ENCODE measurements at regions not wholly inside any gene's neighbourhood (a gene's known extent, or its start where the extent isn't known, plus 50 kb on each side); places are given as distances from the start of the nearest gene placed in this dataset.
"Not testable (repeated sequence)": the region's sequence is repeated elsewhere in the genome, so short reads cannot be mapped to it uniquely, and the experiment has no call there.

DNA sequence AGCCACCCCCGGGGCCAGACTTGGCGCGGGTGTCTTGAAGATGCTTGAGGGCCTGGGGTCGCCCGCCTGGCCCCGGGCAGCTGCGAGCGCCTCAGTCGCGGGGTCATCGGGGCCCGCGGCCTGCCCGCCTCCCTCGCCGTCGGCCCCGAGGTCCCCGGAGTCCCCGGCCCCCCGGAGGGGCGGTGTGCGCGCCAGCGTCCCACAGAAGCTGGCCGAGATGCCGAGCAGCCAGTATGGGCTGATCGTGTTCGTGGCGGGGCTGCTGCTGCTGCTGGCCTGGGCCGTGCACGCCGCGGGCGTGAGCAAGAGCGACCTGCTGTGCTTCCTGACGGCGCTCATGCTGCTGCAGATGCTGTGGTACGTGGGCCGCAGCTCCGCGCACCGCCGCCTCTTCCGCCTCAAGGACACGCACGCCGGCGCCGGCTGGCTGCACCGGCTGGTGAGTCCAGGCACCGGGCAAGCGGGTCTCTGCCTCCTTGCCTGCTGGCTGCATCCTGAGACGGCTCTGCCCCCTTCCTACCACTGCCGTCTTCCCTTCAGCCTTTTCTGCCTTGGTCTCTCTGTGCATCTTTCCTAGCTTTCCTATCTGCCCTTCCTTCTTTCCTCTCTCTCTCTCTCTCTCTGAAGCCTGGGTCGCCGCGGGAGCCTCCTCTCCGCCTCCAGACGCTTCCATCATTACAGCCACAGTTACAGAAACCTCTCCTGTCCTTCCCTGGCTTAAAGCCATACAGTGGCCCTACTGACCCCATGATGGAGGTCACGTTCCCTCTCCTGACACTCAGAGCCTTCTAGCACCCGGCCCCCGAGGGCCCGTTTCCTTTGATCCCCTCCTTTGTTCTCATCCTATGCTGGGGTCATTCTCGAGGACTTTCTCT lies 2898.2 kb downstream of the RPIA start:
- DNase-seq (ENCODE audit: low spot score); in situ Hi-C loops (cut with HindIII; ENCODE audit: low sequenced_read_pairs): not testable (repeated sequence)

DNA sequence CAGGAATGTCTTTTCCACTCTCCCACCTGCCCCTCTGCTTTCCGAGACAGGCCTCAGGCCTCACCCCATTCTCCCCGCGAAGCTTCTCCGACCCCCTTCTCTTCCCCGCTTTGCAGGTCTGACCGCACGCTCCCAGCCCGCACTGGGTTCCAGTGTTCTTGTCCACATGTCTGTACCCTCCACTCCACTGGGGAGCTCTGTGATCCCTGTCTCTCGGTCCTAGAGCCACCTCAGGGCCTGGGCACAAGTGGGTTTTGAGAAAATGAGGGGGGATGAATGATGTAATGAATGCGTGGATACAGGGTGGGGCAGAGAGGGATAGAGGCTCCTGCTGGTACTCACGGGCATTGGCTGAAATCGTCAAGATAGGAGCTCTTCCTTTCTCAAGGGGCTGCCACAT lies 2898.9 kb downstream of the RPIA start:
- DNase-seq (ENCODE audit: low spot score); in situ Hi-C loops (cut with HindIII; ENCODE audit: low sequenced_read_pairs): not testable (repeated sequence)

DNA sequence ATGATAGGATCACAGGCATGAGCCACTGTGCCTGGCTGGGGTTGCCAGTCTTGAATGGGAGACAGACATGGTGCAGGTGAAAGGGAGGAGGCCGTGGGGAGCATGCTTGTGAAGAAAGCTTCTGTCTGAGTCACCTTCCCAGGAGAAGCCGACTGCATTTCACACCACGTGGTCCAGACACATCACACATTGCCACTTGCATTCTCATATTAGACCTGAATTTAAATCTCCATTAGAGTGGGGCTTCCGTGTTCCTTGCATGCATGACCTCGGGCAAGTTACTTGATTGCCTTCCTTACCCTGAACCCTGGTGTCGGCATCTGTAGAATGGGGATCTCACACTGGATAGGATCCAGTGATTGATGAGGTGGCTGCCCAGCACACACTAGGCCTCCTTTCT lies 2899.6 kb downstream of the RPIA start:
- DNase-seq (ENCODE audit: low spot score); in situ Hi-C loops (cut with HindIII; ENCODE audit: low sequenced_read_pairs): not testable (repeated sequence)

DNA sequence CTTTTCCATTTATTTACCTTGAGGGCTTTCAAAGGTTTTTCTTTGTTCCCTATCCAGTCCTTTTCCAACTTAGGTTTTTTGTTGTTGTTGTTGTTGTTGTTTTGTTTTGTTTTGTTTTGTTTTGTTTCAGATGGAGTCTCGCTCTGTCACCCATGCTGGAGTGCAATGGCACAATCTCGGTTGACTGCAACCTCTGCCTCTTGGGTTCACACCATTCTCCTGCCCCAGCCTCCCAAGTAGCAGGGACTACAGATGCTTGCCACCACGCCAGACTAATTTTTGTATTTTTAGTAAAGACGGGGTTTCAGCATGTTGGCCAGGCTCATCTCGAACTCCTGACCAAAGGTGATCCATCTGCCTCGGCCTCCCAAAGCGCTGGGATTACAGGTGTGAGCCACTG lies 2906.0 kb downstream of the RPIA start:
- DNase-seq (ENCODE audit: low spot score); in situ Hi-C loops (cut with HindIII; ENCODE audit: low sequenced_read_pairs): not testable (repeated sequence)

DNA sequence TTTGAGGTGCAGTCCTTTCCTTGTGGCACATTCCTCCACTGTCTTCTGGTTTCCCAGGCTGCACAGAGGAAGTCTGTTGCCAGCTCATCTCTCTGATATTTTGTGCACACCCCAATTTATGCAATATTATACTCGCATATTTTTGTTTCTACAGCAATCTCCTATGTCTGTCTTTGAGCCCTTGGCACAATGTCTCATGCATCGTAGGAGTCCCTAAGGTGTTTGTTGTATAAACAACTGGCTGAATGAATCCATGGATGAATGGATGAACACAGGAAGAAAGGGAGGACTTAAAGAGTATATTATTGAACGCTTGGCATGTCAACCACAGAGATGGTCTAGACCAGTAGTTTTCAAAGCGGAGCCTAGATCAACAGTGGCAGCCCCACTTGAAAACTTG lies 2907.0 kb downstream of the RPIA start:
- DNase-seq (ENCODE audit: low spot score); in situ Hi-C loops (cut with HindIII; ENCODE audit: low sequenced_read_pairs): not testable (repeated sequence)

DNA sequence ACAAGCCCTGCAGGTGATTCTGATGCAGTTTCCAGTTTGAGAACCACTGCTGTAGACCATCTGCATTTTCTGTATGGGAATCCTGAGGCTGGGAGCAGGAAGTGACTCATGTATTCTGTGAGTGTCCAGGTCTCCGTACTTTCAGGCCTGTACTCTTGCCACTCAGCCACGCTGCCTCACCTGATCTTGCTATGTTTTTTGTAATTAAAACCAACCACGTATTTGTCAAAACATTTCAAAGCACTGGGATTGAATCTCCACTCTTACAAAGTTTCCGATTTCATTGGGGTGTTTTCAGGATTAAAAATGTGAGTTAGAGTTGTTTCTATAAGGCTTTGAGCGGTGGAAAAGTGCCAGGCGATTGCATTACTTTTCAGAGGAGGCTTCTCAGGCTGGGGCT lies 2907.5 kb downstream of the RPIA start:
- in situ Hi-C loops (cut with HindIII; ENCODE audit: low sequenced_read_pairs); DNase-seq (ENCODE audit: low spot score): not testable (repeated sequence)

DNA sequence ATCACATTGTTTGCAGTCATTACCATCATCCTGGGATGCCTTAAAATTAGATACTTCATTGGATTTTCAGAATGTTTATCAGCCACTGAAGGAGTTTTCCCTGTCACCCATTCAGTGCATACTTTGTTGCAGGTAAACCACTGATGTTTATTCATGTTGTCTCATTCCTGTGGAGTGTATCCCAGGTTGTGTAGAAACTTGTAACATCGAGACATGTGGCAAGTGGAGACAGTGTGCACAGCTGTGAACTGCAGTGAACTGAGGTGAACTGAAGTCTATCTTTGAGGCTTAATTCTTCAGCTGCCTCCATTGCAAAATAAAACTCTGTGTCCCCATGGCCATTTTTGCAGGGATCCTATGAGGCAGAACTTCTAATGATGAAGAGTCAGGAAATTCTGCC lies 2911.4 kb downstream of the RPIA start:
- DNase-seq (ENCODE audit: low spot score); in situ Hi-C loops (cut with HindIII; ENCODE audit: low sequenced_read_pairs): not testable (repeated sequence)

DNA sequence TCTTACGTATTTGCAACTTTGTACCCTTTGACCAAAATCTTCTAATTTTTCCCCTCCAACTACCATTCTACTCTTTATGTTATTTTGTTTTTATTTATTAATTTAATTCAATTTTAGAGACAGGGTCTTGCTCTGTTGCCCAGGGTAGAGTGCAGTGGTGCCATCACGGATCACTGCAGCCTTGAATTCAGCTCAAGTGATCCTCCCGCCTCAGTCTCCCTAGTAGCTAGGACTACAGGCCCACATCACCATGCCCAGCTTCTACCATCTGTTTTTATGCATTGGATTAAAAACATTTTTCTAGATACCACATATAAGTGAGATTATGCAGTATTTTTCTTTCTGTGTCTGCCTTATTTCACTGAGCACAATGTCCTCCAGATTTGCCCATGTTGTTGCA lies 2912.5 kb downstream of the RPIA start:
- DNase-seq (ENCODE audit: low spot score); in situ Hi-C loops (cut with HindIII; ENCODE audit: low sequenced_read_pairs): not testable (repeated sequence)

DNA sequence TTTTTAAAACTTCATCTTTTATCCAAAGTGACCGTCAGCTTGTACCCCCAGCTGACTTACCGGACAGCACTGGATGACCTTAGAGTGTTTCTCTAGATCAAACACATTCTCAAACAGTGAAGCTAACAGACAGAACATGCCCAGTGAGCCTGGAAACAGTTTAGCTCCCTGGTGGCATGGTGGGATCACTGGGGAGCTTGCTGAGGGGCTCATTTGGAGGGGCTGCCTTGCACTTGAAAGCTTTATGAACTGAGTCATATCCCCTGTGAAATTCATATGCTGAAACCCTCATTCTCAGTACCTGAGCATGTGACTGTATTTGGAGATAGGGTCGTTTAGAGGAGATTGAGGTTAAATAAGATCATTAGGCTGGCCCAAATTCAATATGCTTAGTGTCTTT lies 2913.2 kb downstream of the RPIA start:
- in situ Hi-C loops (cut with HindIII; ENCODE audit: low sequenced_read_pairs); DNase-seq (ENCODE audit: low spot score): not testable (repeated sequence)

DNA sequence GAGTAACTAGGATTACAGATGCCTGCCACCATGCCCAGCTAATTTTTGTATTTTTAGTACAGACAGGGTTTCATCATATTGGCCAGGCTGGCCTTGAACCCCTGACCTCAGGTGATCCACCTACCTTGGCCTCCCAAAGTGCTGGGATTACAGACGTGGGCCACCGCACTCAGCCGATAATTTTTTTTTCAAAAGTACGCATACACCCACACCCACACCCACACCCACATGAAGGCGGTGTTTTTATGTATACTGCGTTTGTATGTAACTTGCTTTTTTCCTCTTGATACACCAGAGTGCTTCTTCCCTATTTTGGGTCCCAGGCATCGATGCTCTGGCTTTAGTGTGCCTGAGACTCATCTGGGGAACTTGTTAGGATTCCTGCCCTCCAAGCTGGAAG lies 2932.3 kb downstream of the RPIA start:
- in situ Hi-C loops (cut with HindIII; ENCODE audit: low sequenced_read_pairs); DNase-seq (ENCODE audit: low spot score): not testable (repeated sequence)

DNA sequence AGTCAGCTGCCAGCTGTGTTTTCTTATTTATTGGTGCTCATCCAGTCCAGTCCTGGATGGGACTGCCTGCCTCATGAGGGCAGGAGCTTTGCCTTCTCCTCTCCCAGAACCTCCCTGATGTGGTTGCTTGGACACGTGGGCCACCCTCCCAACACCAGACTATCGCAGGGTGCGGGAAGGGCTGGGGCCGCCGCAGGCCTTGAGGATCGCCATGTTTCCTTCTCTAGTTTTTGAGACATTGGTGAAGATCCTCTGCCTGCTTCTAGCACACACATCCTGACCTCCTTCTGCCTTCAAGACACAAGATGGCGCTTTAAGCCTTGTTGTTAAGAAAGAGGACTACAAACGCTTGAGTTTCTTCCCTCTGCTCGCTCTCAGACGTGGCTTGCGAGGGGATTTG lies 2937.0 kb downstream of the RPIA start:
- DNase-seq (ENCODE audit: low spot score); in situ Hi-C loops (cut with HindIII; ENCODE audit: low sequenced_read_pairs): not testable (repeated sequence)

DNA sequence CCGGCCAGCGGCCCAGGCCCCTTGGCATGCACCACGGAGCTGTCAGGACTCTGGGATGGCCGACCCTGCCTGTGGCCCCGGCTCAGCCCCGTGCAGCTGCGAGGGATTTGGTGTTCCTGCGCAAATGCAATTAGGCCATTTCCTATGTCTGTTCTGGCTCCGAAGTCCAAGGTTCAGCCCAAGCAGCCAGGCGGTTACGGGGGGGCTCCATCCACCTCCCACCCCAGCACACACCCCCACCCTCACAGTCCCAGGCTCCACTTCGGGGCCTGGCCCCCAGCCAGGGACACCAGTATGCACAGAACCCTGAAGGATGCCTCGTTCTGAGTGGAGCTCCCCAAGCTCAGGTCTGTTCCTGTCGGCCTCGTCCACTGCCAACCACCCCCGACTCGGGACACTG lies 2965.7 kb downstream of the RPIA start:
- DNase-seq (ENCODE audit: low spot score); in situ Hi-C loops (cut with HindIII; ENCODE audit: low sequenced_read_pairs): not testable (repeated sequence)

DNA sequence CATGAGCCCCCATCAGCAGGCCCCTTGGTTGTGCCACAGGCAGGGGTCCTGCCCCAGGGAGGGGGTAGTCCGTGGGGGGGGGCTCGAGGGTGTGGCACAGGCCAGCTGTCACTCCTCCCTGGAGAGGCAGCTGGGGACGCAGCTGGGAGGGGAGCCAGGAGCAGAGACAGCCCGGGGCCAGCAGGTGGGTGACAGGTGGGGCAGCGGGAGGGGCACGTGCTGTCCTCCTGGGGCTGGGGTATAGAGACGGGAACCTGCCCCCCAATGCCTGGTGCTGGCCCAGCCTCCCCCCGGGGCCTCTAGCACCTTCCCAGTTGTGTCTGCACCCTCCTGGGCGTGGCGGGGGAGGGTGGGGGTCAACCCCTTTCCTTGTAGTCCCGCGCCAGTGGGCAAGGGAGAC lies 2966.9 kb downstream of the RPIA start:
- in situ Hi-C loops (cut with HindIII; ENCODE audit: low sequenced_read_pairs); DNase-seq (ENCODE audit: low spot score): not testable (repeated sequence)

DNA sequence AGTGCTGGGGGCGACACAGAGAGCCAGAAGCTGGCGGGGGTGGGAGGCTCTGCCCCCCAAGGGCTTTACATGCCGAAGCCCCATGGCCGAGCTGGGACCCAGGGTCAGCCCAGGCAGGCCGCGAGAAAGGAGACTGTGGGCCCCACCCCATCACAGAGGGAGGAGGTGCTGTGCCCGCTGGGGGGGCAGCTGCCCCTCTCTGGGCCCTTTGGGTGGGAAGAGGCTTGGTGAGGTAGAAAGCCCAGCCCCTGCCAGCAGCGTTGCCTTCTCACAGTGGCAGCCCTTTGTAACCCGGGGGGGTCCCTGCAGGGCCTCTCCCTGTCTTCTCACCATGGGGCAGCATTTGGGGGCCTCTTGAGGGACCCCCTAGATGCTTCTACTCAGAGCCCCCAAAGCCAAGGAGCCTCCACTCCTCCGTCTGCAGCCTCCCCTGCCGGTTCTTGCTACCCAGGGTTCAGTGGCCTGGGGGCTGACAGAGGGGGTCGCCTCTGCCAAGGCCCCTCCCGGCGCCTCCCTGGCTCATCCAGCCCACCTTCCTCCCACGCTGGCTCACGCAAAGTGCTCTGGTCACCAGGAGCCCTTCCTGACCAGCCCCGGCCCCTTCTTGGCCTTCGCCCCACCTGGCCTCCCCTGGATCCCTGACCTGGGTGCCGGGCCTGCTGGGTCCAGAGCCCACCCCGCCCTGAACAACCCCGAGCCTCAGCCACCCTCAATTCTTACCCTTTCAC lies 2967.9 kb downstream of the RPIA start:
- in situ Hi-C loops (cut with HindIII; ENCODE audit: low sequenced_read_pairs); DNase-seq (ENCODE audit: low spot score): not testable (repeated sequence)

DNA sequence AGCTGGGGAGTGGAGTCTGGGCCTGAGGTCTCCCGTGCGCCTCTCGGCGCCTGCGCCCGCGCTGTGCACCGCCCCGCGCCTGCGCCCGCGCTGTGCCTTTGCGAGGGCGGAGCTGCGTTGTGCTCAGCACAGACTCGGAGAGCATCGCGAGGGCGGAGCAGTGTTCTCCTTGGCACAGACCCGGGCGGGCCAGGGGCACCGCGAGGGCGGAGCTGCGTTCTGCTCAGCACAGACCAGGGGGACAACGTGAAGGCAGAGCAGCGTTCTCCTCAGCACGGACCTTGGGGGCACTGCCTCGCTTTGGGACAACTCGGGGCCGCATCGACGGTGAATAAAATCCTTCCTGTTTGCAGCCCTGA lies 2968.4 kb downstream of the RPIA start:
- in situ Hi-C loops (cut with HindIII; ENCODE audit: low sequenced_read_pairs), result not testable (repeated sequence)
- DNase-seq (ENCODE audit: low spot score), result peak; percentile 1

DNA sequence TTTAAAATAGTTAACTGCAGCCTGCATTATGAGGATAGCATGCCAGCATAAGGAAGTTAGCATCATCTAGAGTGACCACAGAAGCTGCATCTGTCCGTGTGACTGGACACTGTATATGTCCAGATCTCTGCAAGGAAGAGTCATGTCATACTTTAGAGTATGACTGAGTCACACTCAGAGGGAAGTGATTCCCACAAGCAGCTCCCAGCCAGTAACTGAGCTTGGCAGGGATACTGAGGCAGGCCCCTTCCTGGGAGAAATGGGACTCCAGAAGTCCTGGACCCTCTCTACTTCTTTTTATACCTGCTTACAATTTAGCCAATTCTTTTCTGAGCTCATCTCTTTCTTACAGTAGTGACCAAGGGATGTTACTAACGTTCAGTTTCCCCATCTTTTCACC lies 2975.9 kb downstream of the RPIA start:
- in situ Hi-C loops (cut with HindIII; ENCODE audit: low sequenced_read_pairs); DNase-seq (ENCODE audit: low spot score): not testable (repeated sequence)

DNA sequence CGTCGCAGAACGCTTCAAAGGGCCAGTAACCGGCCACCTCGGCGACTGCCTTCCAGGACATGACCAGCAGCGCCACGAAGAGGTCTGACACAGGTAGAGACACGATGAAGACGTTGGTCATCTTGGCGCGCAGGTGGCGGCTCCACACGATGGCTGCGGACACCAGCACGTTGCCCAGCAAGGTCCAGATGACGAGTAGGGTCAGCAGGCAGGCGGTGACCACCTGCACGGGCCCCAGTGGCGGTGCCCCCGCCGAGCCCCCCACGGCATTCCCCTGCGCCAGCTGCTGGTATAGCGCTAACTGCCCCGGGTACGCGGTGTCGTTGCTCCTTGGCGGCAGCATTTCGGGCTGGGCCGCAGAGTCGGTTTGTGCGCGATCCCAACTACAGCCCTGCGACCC lies 2994.1 kb downstream of the RPIA start:
- DNase-seq (ENCODE audit: low spot score); in situ Hi-C loops (cut with HindIII; ENCODE audit: low sequenced_read_pairs): not testable (repeated sequence)

DNA sequence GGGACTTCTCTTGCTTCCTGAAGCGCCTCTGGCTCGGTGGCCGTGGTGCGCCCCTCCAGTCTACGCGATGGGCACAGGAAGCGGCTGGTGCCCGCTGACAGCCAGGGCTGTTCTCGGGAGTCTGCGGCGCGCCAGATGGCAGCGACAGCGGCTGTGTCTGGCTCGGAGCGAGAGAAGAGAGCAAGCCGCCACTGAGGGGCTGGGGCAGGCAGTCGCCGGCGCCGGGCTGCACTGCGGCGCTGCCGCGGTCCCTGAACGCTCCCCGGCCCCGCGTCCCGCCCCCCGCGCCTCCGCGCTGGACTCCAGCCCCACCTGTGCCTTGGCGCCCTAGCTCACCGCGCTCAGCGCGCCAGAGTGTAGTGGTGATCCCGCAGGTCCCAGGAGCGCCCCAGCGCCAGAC lies 2994.6 kb downstream of the RPIA start:
- in situ Hi-C loops (cut with HindIII; ENCODE audit: low sequenced_read_pairs), result not testable (repeated sequence)

More for the DNA sequence above, 2994.6 kb downstream of the RPIA start:
- not testable (repeated sequence) for DNase-seq (ENCODE audit: low spot score)
